ENCODE measurements at regions not wholly inside any gene's neighbourhood (a gene's known extent, or its start where the extent isn't known, plus 50 kb on each side); places are given as distances from the start of the nearest gene placed in this dataset.
"Not testable (repeated sequence)": the region's sequence is repeated elsewhere in the genome, so short reads cannot be mapped to it uniquely, and the experiment has no call there.

- no peak for DNase-seq (ENCODE audit: low read depth in 2 of 2)
Measured at GRCh38 chr7:93739424-93739823, 151.1 kb downstream of the TFPI2 start.

DNA sequence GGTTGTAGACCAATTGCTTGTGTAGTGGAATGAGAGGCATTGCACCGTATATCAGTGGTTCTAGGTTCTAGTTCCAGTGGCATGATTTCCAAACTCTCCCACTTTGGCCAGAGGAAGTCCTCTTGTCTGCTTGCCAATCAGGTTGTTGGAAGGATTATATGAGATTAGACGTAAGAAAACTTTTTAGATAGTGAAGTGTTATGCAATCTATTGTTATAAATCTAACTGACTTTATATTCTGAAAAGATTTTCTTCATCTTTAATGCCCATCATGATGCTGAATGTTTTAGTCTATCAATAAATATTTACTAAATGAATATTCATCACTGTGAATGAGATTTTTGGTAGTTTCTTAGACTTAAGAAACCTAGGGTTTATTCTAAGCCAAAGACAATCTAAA lies 152.6 kb downstream of the TFPI2 start:
- DNase-seq (ENCODE audit: low read depth in 2 of 2) = no peak

DNA sequence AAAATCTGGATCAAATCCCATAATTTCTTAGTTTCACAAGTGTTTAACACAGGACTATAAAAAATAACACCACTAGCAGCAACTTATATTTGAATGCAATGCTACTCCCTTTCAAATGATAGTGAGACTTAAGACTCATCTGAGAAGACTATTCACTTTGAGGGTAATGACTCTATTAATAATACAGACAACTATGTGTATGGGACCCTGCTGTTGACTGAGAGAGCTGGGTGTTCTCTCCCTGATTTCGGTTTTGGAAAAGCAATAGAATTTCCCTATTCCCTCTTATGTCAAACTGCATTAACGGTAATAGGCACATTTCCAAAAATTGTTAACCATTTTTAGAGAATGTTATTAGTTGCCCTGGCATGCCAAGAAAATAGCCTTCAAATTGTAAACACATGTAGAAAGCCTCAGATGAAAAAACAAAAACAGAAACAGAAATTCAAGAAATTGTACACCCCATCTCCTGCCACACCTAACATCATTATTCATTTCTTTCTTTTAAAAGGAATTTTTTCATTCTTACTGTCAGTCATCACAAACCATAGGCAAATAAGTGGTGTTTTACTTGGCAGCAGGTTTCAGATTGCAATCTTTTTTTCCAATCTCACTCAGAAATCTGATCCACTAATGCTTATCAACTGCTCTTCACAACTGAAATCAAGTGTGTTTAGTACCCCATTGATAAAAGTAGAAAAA lies 153.7 kb downstream of the TFPI2 start:
- no peak for DNase-seq (ENCODE audit: low read depth in 2 of 2)

DNA sequence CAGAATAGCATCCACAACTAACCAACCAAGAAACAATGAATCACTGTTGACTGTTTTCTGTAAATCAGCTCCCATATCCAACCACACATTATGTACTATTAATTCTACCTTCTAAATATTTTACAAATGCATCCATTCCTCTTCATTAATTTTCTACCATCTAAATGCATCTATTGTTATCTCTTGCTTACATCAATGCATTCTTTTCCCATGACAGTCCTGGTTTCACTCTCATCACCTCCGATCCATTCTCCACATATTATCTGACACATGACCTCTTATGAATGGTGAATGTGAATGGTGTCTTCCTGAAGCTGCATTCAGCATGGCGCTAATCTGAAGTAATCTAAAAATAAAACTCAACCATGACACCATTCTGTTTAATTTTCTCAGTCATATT lies 153.8 kb upstream of the CALCR start:
- DNase-seq (ENCODE audit: low read depth in 2 of 2) = no peak

DNA sequence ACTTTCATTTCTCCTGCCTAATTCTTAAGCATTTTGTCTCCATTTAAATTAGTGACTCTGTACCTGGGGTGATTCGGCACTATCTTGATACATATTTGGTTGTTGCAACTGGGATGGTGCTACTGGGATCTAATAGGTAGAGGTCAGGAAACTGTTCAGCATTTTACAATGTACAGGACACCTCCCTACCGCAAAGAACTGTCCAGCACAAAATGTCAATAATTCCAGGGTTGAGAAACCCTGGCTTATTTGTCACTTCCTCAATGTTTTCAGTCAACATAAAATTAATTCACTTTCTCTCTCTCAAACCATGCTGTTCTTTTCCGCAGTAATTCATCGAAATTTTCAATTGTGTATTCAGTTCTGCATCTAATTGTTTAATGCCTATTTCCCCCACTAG lies 151.4 kb upstream of the CALCR start:
- no peak for DNase-seq (ENCODE audit: low read depth in 2 of 2)

DNA sequence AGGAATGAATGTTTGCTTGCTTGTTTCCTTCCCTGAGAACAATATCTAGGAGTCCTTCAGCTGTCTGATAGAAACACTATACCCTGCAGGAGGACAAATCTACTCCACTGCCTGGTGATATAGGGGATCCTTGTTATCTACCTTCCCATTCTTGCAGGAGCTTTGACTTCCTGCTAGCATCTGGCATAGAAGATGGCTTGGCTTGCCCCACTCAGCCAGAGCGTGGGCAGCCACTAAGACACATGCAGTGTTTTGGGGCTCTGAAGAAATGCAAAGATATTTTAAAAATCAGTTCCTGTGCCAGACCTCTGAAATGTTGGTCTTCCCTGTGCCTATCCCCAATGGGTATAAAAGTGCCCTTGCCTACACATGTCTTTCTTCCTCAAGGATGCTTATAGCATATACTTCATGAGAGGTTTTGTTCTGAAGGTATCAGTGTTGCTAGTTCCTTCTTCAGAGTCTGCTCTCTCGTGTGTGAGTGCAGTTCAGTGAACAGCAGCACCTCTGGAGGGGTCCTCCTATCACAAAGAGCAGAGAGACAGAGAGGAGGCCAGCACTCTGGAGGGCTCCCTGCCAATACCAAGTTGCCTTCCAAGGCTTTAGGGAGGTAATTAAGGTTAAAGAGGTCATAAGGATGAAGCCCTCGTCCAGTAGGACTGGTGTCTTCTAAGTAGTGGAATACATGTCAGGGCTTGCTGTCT lies 149.1 kb upstream of the CALCR start:
- DNase-seq (ENCODE audit: low read depth in 2 of 2) = no peak

DNA sequence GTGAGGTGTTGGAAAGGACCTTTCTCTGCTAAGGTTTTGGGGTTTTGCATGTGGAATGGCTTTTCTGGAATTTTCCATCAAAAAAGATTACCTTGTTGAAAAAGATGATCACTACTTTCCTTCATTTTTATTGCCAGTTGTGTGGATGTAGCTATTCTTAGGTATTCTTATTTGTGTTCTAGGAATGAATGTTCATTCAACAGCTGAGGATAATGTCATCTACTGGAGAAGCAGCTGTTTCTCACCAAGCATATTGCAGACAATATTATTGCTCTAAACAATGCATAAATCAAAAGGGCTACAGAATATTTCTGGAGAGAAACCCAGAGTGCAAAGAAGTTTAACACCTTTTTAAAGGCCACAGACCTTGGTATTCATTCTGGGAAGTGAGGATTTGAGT lies 145.6 kb upstream of the CALCR start:
- DNase-seq (ENCODE audit: low read depth in 2 of 2) = no peak

- no peak for DNase-seq (ENCODE audit: low read depth in 2 of 2)
Measured at GRCh38 chr7:93719546-93719945, 145.0 kb upstream of the CALCR start.

DNA sequence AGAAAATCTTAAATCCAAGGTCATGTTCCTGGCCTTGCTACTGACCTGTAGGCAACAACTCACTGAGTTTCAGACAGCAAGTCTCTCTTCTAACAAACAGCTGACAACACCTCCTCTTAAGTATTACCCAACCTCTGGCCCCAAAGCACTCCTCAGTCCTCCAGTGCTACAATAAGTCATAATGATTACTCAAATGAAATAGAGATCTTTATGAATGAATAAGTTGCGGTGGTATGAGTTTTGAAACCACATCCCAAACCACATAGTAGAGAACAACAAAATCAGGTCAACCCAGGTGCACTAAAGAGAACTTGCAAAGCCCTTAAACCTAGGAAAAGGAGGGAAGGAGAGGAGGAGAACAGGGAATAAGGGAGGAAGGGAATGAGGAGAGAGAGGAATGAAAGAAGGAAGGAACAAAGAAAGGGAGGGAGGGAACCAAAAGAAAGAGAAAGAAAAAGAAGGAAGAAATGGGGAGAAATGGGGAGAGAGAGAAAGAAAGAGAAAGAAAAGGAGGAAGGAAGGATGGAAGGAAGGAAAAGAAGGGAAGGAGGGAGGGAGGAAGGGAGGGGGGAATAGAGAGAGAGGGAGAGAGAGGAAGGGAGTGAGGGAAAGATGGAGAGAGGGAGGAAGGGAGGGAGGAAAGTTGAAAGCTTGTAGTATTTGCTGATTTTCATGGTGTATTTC lies 142.8 kb upstream of the CALCR start:
- DNase-seq (ENCODE audit: low read depth in 2 of 2) = no peak

DNA sequence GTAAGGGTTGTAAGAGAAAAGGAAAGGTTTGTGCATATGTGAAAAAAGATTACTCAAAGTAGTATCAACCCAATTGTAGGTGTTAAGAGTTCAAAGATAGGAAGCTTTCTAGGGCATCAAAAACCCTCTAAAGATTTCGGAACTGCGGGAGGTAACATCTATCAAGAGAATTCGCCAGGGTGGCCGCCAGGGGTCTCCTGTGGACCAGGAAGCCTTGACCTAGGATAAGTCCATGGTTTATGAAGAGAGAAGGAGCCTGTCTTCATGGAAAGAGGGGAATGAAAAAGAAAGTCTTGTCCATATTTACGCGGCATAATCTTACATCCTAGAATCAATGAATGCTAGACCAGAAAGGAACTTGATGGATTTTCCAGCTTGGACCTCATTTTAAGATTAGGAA lies 140.7 kb upstream of the CALCR start:
- DNase-seq (ENCODE audit: low read depth in 2 of 2) = peak; percentile 4 to 12

DNA sequence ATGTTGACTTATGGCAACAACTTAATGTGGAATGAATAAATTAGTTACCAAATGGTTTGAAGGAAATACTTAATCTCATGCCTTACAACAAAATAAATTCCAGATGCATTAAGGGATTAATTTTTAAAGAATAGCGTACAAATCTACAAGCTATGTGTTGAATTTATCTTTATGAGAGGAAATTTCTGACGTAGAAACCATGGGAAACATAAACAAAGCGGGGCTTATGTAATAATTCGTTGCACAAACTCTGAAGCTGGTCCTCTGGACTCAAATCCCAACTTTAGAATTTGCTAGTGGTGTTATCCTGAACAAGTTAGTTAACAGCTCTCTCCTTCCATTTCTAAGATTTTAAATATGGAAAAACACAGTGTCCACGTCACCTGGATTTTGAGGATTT lies 137.4 kb upstream of the CALCR start:
- no peak for DNase-seq (ENCODE audit: low read depth in 2 of 2)

DNA sequence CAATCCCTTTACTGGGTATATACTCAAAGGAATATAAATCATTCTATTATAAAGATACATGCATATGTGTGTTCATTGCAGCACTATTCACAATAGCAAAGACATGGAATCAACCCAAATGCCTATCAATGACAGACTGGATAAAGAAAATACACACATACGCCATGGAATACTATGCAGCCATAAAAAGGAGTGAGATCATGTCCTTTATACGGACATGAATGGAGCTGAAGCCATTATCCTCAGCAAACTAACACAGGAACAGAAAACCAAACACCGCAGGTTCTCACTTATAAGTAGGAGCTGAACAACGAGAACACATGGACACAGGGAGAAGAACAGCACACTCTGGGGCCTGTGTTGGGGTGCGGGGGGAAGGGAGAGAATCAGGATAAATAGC lies 133.7 kb upstream of the CALCR start:
- not testable (repeated sequence) for DNase-seq (ENCODE audit: low read depth in 2 of 2)

- no peak for DNase-seq (ENCODE audit: low read depth in 2 of 2)
Measured at GRCh38 chr7:93707249-93707648, 132.7 kb upstream of the CALCR start.

- not testable (repeated sequence) for DNase-seq (ENCODE audit: low read depth in 2 of 2)
Measured at GRCh38 chr7:93706162-93706561, 131.6 kb upstream of the CALCR start.

GRCh38 chr7:93704217-93704616 lies 129.7 kb upstream of the CALCR start:
- DNase-seq (ENCODE audit: low read depth in 2 of 2) = no peak

DNA sequence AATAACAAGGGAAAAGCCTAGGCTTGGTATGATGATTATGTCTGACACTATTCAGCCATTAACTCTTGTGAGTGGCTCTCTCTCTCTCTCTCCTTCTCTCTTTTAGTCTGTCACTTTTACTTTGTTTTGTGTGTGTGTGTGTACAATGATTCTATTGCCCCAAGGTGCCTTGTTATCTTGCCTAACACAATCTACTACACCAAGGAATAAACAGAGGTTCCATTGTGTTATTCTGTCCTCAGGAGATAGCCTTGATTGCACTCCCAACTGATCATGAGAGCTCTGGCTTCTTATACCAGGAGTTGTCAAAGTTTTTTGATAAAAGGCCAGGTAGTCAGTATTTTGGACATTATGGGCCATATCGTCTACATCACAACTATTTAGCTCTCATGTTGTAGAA lies 123.4 kb upstream of the CALCR start:
- no peak for DNase-seq (ENCODE audit: low read depth in 2 of 2)

- DNase-seq (ENCODE audit: low read depth in 2 of 2) = no peak
Measured at GRCh38 chr7:93693796-93694195, 119.3 kb upstream of the CALCR start.

DNA sequence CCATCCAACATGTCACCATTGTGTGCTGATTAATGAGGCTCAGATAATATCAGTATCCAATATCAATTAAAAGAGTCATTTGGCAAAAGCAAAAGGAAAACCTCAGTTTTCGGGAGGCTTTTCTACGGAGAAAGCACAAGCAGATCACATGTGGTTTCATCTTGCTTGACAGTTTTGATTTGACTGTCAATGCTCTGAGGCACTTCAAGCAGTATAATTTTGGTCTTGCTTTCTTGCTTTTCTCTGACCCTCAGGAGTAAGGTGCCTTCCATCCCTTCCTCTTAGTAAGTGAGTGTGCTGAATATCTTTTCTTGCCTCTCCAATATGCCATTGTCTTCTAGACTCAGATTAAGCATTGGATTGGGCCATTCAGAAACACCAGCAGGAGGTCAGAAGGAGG lies 115.5 kb upstream of the CALCR start:
- no peak for DNase-seq (ENCODE audit: low read depth in 2 of 2)

GRCh38 chr7:93678185-93678584 lies 103.7 kb upstream of the CALCR start:
- no peak for DNase-seq (ENCODE audit: low read depth in 2 of 2)

DNA sequence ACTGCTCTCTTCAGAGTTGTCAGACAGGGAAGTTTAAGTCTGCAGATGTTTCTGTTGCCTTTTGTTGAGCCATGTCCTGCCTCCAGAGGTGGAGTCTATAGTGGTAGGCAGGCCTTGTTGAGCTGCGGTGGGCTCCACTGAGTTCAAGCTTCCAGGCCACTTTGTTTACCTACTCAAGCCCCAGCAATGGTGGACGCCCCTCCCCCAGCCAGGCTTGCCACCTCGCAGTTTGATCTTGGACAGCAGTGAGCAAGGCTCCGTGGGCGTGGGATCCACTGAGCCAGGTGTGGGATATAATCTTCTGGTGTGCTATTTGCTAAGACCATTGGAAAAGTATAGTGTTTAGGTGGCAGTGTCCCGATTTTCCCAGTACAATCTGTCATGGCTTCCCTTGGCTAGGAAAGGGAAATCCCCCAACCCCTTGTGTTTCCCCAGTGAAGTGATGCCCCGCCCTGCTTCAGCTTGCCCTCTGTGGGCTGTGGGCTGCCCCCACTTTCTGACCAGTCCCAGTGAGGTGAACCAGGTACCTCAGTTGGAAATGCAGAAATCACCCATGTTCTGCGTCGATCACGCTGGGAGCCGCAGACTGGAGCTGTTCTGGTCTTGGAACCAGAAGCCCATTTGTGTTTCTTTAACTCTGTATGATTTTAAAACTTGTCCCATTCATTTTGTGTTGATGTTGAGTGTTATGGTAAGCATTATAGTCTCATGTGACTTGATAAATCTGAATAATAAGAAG lies 89.2 kb upstream of the CALCR start:
- DNase-seq (ENCODE audit: low read depth in 2 of 2) = no peak

DNA sequence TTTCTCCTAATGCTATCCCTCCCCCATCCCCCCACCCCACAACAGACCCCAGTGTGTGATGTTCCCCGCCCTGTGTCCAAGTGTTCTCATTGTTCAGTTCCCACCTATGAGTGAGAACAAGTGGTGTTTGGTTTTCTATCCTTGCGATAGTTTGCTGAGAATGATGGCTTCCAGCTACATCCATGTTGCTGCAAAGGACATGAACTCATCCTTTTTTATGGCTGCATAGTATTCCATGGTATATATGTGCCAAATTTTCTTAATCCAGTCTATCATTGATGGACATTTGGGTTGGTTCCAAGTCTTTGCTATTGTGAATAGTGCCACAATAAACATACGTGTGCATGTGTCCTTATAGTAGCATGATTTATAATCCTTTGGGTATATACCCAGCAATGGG lies 83.6 kb upstream of the CALCR start:
- not testable (repeated sequence) for DNase-seq (ENCODE audit: low read depth in 2 of 2)

GRCh38 chr7:93651603-93652159 lies 77.2 kb upstream of the CALCR start:
- DNase-seq (ENCODE audit: low read depth in 2 of 2) = no peak

Measured in stimulated activated CD8-positive, alpha-beta memory T cell treated with anti-CD3 and anti-CD28 coated beads, Interleukin-2, amount 100 ng/mL, for 48 hours (primary cell).